Keratinocyte (primary cell): ENCODE measurements at regions not wholly inside any gene's neighbourhood (a gene's known extent, or its start where the extent isn't known, plus 50 kb on each side); places are given as distances from the start of the nearest gene placed in this dataset.

Experiments used
- DNase-seq: peaks from one replicate; pipeline ENCODE4 v3.0.0-alpha.2; 2011; ENCODE audit warnings: low read depth, missing footprints, low spot score
- FAIRE-seq: peaks from 2 replicates; lab custom pipeline; 2011; peaks lifted over from hg19 to GRCh38; lab: Jason Lieb, UNC
- H2AFZ ChIP-seq: 2 replicates; pipeline ENCODE4 v1.6.0; 2012; ENCODE audit warnings: low read length, control low read depth, inconsistent platforms; ENCODE audit not compliant: control insufficient read depth
- H3K27ac ChIP-seq: 2 replicates; pipeline ENCODE4 v1.5.1; 2011; ENCODE audit warnings: low read length; ENCODE audit not compliant: control insufficient read depth, insufficient read depth
- H3K27me3 ChIP-seq: 3 replicates; pipeline ENCODE4 v1.6.0; 2011; ENCODE audit warnings: low read length; ENCODE audit not compliant: control insufficient read depth, insufficient read depth; ENCODE audit errors: extremely low read depth
- H3K36me3 ChIP-seq, 2 experiments: 2 replicates in 1 of 2; 3 replicates in 1 of 2; pipeline ENCODE4 v1.5.1; 2011; ENCODE audit warnings: low read length in 2 of 2, mild to moderate bottlenecking in 1 of 2; ENCODE audit not compliant: control insufficient read depth in 2 of 2, insufficient read depth in 2 of 2; ENCODE audit errors: extremely low read depth in 1 of 2
- H3K4me1 ChIP-seq: 3 replicates; pipeline ENCODE4 v1.5.1; 2011; ENCODE audit warnings: low read length; ENCODE audit not compliant: control insufficient read depth, insufficient read depth; ENCODE audit errors: extremely low read depth
- H3K4me2 ChIP-seq: 3 replicates; pipeline ENCODE4 v1.6.0; 2011; ENCODE audit warnings: low read depth, low read length; ENCODE audit not compliant: control insufficient read depth, insufficient read depth; ENCODE audit errors: extremely low read depth
- H3K4me3 ChIP-seq, 3 experiments: fragments of 200-600 bp in 1 of 3; sonication (generic) in 1 of 3; 2 replicates in 2 of 3; 3 replicates in 1 of 3; pipeline ENCODE4 v1.5.1; 2011 to 2016; ENCODE audit warnings: low read length in 3 of 3, mild to moderate bottlenecking in 3 of 3, control low read depth in 2 of 3, inconsistent platforms in 1 of 3, low read depth in 1 of 3, mixed read lengths in 1 of 3, mixed run types in 1 of 3, moderate library complexity in 1 of 3; ENCODE audit not compliant: control insufficient read depth in 2 of 3, insufficient read depth in 2 of 3; ENCODE audit errors: extremely low read depth in 1 of 3
- H3K79me2 ChIP-seq: 2 replicates; pipeline ENCODE4 v1.6.0; 2012; ENCODE audit warnings: low read length; ENCODE audit not compliant: control insufficient read depth, insufficient read depth
- H3K9ac ChIP-seq: 3 replicates; pipeline ENCODE4 v1.6.0; 2011; ENCODE audit warnings: low read length; ENCODE audit not compliant: control insufficient read depth, insufficient read depth; ENCODE audit errors: extremely low read depth
- H3K9me1 ChIP-seq: 3 replicates; pipeline ENCODE4 v1.6.0; 2011; ENCODE audit warnings: low read length; ENCODE audit not compliant: control insufficient read depth, insufficient read depth; ENCODE audit errors: extremely low read depth
- H3K9me3 ChIP-seq: 2 replicates; pipeline ENCODE4 v1.5.1; 2012; ENCODE audit warnings: low read depth, low read length; ENCODE audit not compliant: control insufficient read depth
- H4K20me1 ChIP-seq: 3 replicates; pipeline ENCODE4 v1.6.0; 2011; ENCODE audit warnings: low read length; ENCODE audit not compliant: control insufficient read depth, insufficient read depth; ENCODE audit errors: extremely low read depth
- CTCF ChIP-seq, 3 experiments: IDR thresholded peaks in 1 of 3; conservative IDR thresholded peaks in 1 of 3; optimal IDR thresholded peaks in 1 of 3; 2 replicates in 2 of 3; 3 replicates in 1 of 3; pipeline versions ENCODE3 to v1.5.1; 2011; ENCODE audit warnings: low read length in 3 of 3, mild to moderate bottlenecking in 3 of 3, moderate library complexity in 2 of 3, control low read depth in 1 of 3, inconsistent platforms in 1 of 3; ENCODE audit not compliant: insufficient read depth in 2 of 3; ENCODE audit errors: extremely low read depth in 1 of 3
- EZH2 ChIP-seq: IDR thresholded peaks from one replicate; pipeline ENCODE4 v1.6.1; 2012; ENCODE audit warnings: inconsistent platforms, mild to moderate bottlenecking, low read length, moderate library complexity
- dilution Hi-C: fragments of 300-500 bp; cut with MboI; formaldehyde crosslinking; loops from one replicate; pipeline ENCODE4 v1.7.0; 2020; ENCODE audit warnings: low sequenced_read_pairs; ENCODE audit not compliant: extremely low pct_ligation_motif_present

- Histone ChIP-seq H3K4me3 (no peak overlapping the region), H3K36me3 (no peaks in the 10 kb centered on the region), H2AFZ (no peak overlapping the region), H3K27me3 (no peaks in the 10 kb centered on the region), H3K9me3 (no peaks in the 10 kb centered on the region), H3K9ac (no peak overlapping the region), H3K79me2 (no peaks in the 10 kb centered on the region), H3K9me1 (no peaks in the 10 kb centered on the region), H3K4me1 (no peaks in the 10 kb centered on the region), H4K20me1 (no peaks in the 10 kb centered on the region), H3K4me2 (no peak overlapping the region), H3K27ac (no peak overlapping the region)
- TF ChIP-seq EZH2 = no peak
- TF ChIP-seq CTCF (optimal IDR thresholded peaks at IDR 0.05 in 1 of 3, IDR thresholded peaks at IDR 0.05 in 1 of 3, conservative IDR thresholded peaks at IDR 0.05 in 1 of 3; ENCODE audit: extremely low read depth in 1 of 3, insufficient read depth in 2 of 3, low read length in 3 of 3) = no peak
- dilution Hi-C loops = no loop called here
- DNase-seq (no peak), FAIRE-seq (no peak)
Observed at GRCh38 chr5:2239201-2239910, 356.6 kb upstream of the IRX4 start.

GRCh38 chr5:2238732-2239131 is 356.0 kb upstream of the IRX4 start:
- Histone ChIP-seq H3K9me3 (no peaks in the 10 kb centered on the region), H3K36me3 (no peaks in the 10 kb centered on the region), H3K27ac (no peak overlapping the region), H4K20me1 (no peaks in the 10 kb centered on the region), H3K27me3 (no peaks in the 10 kb centered on the region), H3K9ac (no peak overlapping the region), H3K4me1 (no peaks in the 10 kb centered on the region), H3K4me3 (no peak overlapping the region), H3K79me2 (no peaks in the 10 kb centered on the region), H2AFZ (no peak overlapping the region), H3K4me2 (no peak overlapping the region), H3K9me1 (no peaks in the 10 kb centered on the region)
- dilution Hi-C loops = no loop called here
- DNase-seq (no peak), FAIRE-seq (no peak)
- TF ChIP-seq EZH2 (no peak), CTCF (optimal IDR thresholded peaks at IDR 0.05 in 1 of 3, IDR thresholded peaks at IDR 0.05 in 1 of 3, conservative IDR thresholded peaks at IDR 0.05 in 1 of 3; ENCODE audit: extremely low read depth in 1 of 3, insufficient read depth in 2 of 3, low read length in 3 of 3) (no peak)
